ENCODE measurements at regions not wholly inside any gene's neighbourhood (a gene's known extent, or its start where the extent isn't known, plus 50 kb on each side); places are given as distances from the start of the nearest gene placed in this dataset.

GRCh38 chr9:18238752-18239447 is 235.1 kb upstream of the ADAMTSL1 start:
- TF ChIP-seq CTCF (IDR thresholded peaks at IDR 0.05) (no peak), POLR2A (IDR thresholded peaks at IDR 0.05) (no peak)
